GM23248 (cell line): ENCODE measurements at regions not wholly inside any gene's neighbourhood (a gene's known extent, or its start where the extent isn't known, plus 50 kb on each side); places are given as distances from the start of the nearest gene placed in this dataset.

ENCODE experiments used
- DNase-seq: peaks from one replicate; pipeline ENCODE4 v3.0.0-alpha.2; 2015
- H2AFZ ChIP-seq: fragments of 200-600 bp; sonication (generic); 2 replicates; pipeline ENCODE4 v1.6.1; 2016; ENCODE audit warnings: antibody characterized with exemption
- H3F3A ChIP-seq: fragments of 200-600 bp; sonication (generic); 2 replicates; pipeline ENCODE4 v1.6.1; 2016; ENCODE audit warnings: mild to moderate bottlenecking, antibody characterized with exemption, mixed run types; ENCODE audit not compliant: insufficient read depth
- H3K27ac ChIP-seq: fragments of 200-600 bp; sonication (generic); 2 replicates; pipeline ENCODE4 v1.5.1; 2016; ENCODE audit warnings: mild to moderate bottlenecking
- H3K27me3 ChIP-seq: fragments of 200-600 bp; sonication (generic); replicated peaks from 2 replicates; pipeline ENCODE4 v1.6.1; 2016; ENCODE audit warnings: mild to moderate bottlenecking; ENCODE audit not compliant: insufficient read depth
- H3K36me3 ChIP-seq: fragments of 200-600 bp; sonication (generic); 2 replicates; pipeline ENCODE4 v1.6.1; 2016; ENCODE audit warnings: low read depth, mild to moderate bottlenecking
- H3K4me1 ChIP-seq: fragments of 200-600 bp; sonication (generic); 2 replicates; pipeline ENCODE4 v1.6.1; 2016; ENCODE audit warnings: mild to moderate bottlenecking; ENCODE audit not compliant: insufficient read depth
- H3K4me2 ChIP-seq: fragments of 200-600 bp; sonication (generic); one replicate; pipeline ENCODE4 v1.6.1; 2016; ENCODE audit warnings: mild to moderate bottlenecking; ENCODE audit not compliant: unreplicated experiment
- H3K4me3 ChIP-seq: fragments of 200-600 bp; sonication (generic); 2 replicates; pipeline ENCODE4 v1.5.1; 2016; ENCODE audit warnings: mild to moderate bottlenecking
- H3K79me2 ChIP-seq: fragments of 200-600 bp; sonication (generic); 2 replicates; pipeline ENCODE4 v1.6.1; 2016; ENCODE audit warnings: mild to moderate bottlenecking; ENCODE audit not compliant: insufficient read depth
- H3K9ac ChIP-seq: fragments of 200-600 bp; sonication (generic); 2 replicates; pipeline ENCODE4 v1.6.1; 2016; ENCODE audit warnings: mild to moderate bottlenecking
- H3K9me2 ChIP-seq: fragments of 200-600 bp; sonication (generic); 2 replicates; pipeline ENCODE4 v1.6.1; 2016; ENCODE audit warnings: mixed run types, mild to moderate bottlenecking, moderate library complexity; ENCODE audit not compliant: insufficient read depth
- H3K9me3 ChIP-seq: fragments of 200-600 bp; sonication (generic); one replicate; pipeline ENCODE4 v1.6.1; 2017; ENCODE audit warnings: low read depth
- H4K20me1 ChIP-seq: fragments of 200-600 bp; sonication (generic); 2 replicates; pipeline ENCODE4 v1.6.0; 2016; ENCODE audit not compliant: insufficient read depth
- EZH2 ChIP-seq: fragments of 200-600 bp; sonication (generic); IDR thresholded peaks from 2 replicates; pipeline ENCODE4 v1.6.1; 2018; ENCODE audit warnings: antibody characterized with exemption, mild to moderate bottlenecking; ENCODE audit not compliant: insufficient read depth, poor library complexity, severe bottlenecking
- EZH2phosphoT487 ChIP-seq: fragments of 200-600 bp; sonication (generic); IDR thresholded peaks from 2 replicates; pipeline ENCODE4 v1.6.1; 2018; ENCODE audit warnings: antibody characterized with exemption, moderate library complexity, mild to moderate bottlenecking, low read depth; ENCODE audit not compliant: insufficient read depth
- WGBS, 2 experiments: methylation state at CpG; one replicate each; pipeline ENCODE4 v1.1.6; 2015 to 2017; ENCODE audit warnings: low lambda C conversion rate in 2 of 2, low coverage in 1 of 2; ENCODE audit errors: missing lambda C conversion rate in 2 of 2; 5-methylcytosine and 5-hydroxymethylcytosine counted together
- in situ Hi-C: fragments of 300-500 bp; cut with MboI; formaldehyde crosslinking; loops from 2 replicates; pipeline ENCODE4 v1.15.0; 2020

- 42 to 63% methylated on average over 4 of the region's 4 CpGs for WGBS, 2 experiments
- H4K20me1 ChIP-seq = no peaks in the 10 kb centered on the region
- H3K9ac ChIP-seq = no peak overlapping the region
- DNase-seq = no peak
- H3K9me2 ChIP-seq = no peaks in the 10 kb centered on the region
- H3K36me3 ChIP-seq = no peaks in the 10 kb centered on the region
- no peaks in the 10 kb centered on the region for H3K4me1 ChIP-seq
- no peaks in the 10 kb centered on the region for H3K27me3 ChIP-seq
- no peaks in the 10 kb centered on the region for H3K9me3 ChIP-seq
- no peaks in the 10 kb centered on the region for H3F3A ChIP-seq
- no peak overlapping the region for H3K27ac ChIP-seq
- H2AFZ ChIP-seq = no peak overlapping the region
- in situ Hi-C loops = no loop called here
- TF ChIP-seq EZH2phosphoT487 (no peak), EZH2 (no peak)
- no peak overlapping the region for H3K4me2 ChIP-seq
- no peak overlapping the region for H3K4me3 ChIP-seq
- no peaks in the 10 kb centered on the region for H3K79me2 ChIP-seq
These were observed 111.9 kb upstream of the TEX51 start for GRCh38 chr2:126786765-126787164.

GRCh38 chr2:126787289-126787688, 111.4 kb upstream of the TEX51 start:
- in situ Hi-C loops = no loop called here
- Histone ChIP-seq H3K4me2 (no peak overlapping the region), H3F3A (no peaks in the 10 kb centered on the region), H3K79me2 (no peaks in the 10 kb centered on the region), H3K9me2 (no peaks in the 10 kb centered on the region), H3K27ac (no peak overlapping the region), H3K27me3 (no peaks in the 10 kb centered on the region), H3K4me3 (no peak overlapping the region), H2AFZ (no peak overlapping the region), H3K9ac (no peak overlapping the region), H4K20me1 (no peaks in the 10 kb centered on the region), H3K4me1 (no peaks in the 10 kb centered on the region), H3K36me3 (no peaks in the 10 kb centered on the region), H3K9me3 (no peaks in the 10 kb centered on the region)
- DNase-seq = no peak
- TF ChIP-seq EZH2phosphoT487 (no peak), EZH2 (no peak)
- WGBS, 2 experiments = 58% methylated on average over 4 of the region's 4 CpGs

- WGBS, 2 experiments = 18 to 34% methylated on average over 3 to 4 of the region's 4 CpGs
- H3K4me2 ChIP-seq = no peak overlapping the region
- DNase-seq = no peak
- no peaks in the 10 kb centered on the region for H3K27me3 ChIP-seq
- in situ Hi-C loops = no loop called here
- no peaks in the 10 kb centered on the region for H3K9me3 ChIP-seq
- no peaks in the 10 kb centered on the region for H4K20me1 ChIP-seq
- H3K79me2 ChIP-seq = no peaks in the 10 kb centered on the region
- no peaks in the 10 kb centered on the region for H3K9me2 ChIP-seq
- no peaks in the 10 kb centered on the region for H3K36me3 ChIP-seq
- H3K27ac ChIP-seq = no peak overlapping the region
- H3F3A ChIP-seq = no peaks in the 10 kb centered on the region
- H3K4me3 ChIP-seq = no peak overlapping the region
- H3K4me1 ChIP-seq = no peaks in the 10 kb centered on the region
- no peak overlapping the region for H2AFZ ChIP-seq
- H3K9ac ChIP-seq = no peak overlapping the region
- TF ChIP-seq EZH2phosphoT487 = no peak
- TF ChIP-seq EZH2 = no peak
These were observed 110.6 kb upstream of the TEX51 start for GRCh38 chr2:126788113-126788512.

GRCh38 chr2:126788652-126789051, 110.0 kb upstream of the TEX51 start:
- Histone ChIP-seq H3K4me2 (no peak overlapping the region), H3K27ac (no peak overlapping the region), H3K36me3 (no peaks in the 10 kb centered on the region), H3F3A (no peaks in the 10 kb centered on the region), H3K79me2 (no peaks in the 10 kb centered on the region), H2AFZ (no peak overlapping the region), H3K9ac (no peak overlapping the region), H3K9me3 (no peaks in the 10 kb centered on the region), H3K9me2 (no peaks in the 10 kb centered on the region), H4K20me1 (no peaks in the 10 kb centered on the region), H3K27me3 (no peaks in the 10 kb centered on the region), H3K4me1 (no peaks in the 10 kb centered on the region), H3K4me3 (no peak overlapping the region)
- 33 to 41% methylated on average over 4 of the region's 4 CpGs for WGBS, 2 experiments
- in situ Hi-C loops = no loop called here
- no peak for DNase-seq
- TF ChIP-seq EZH2 (no peak), EZH2phosphoT487 (no peak)

- TF ChIP-seq EZH2 (no peak), EZH2phosphoT487 (no peak)
- H3F3A ChIP-seq = no peaks in the 10 kb centered on the region
- no peak overlapping the region for H3K9ac ChIP-seq
- no peaks in the 10 kb centered on the region for H4K20me1 ChIP-seq
- WGBS, 2 experiments = 62 to 64% methylated on average over 15 to 18 of the region's 18 CpGs
- no peak overlapping the region for H3K27ac ChIP-seq
- in situ Hi-C loops = no loop called here
- no peak overlapping the region for H3K4me3 ChIP-seq
- H3K4me1 ChIP-seq = no peaks in the 10 kb centered on the region
- no peak for DNase-seq
- no peaks in the 10 kb centered on the region for H3K9me2 ChIP-seq
- no peaks in the 10 kb centered on the region for H3K9me3 ChIP-seq
- no peaks in the 10 kb centered on the region for H3K79me2 ChIP-seq
- H3K4me2 ChIP-seq = no peak overlapping the region
- H3K27me3 ChIP-seq = no peaks in the 10 kb centered on the region
- no peaks in the 10 kb centered on the region for H3K36me3 ChIP-seq
- H2AFZ ChIP-seq = no peak overlapping the region
These were observed 107.5 kb upstream of the TEX51 start for GRCh38 chr2:126790987-126791780.
